ENCODE measurements at regions not wholly inside any gene's neighbourhood (a gene's known extent, or its start where the extent isn't known, plus 50 kb on each side); places are given as distances from the start of the nearest gene placed in this dataset.

- Histone ChIP-seq H3K36me3 (ENCODE audit: control insufficient read depth, insufficient read depth, low read length) (no peaks in the 10 kb centered on the region), H3K27me3 (ENCODE audit: control insufficient read depth, insufficient read depth, low read length) (no peaks in the 10 kb centered on the region), H2AFZ (no peak overlapping the region), H3K4me1 (no peaks in the 10 kb centered on the region), H3K4me2 (ENCODE audit: low read length) (no peak overlapping the region), H3K79me2 (no peaks in the 10 kb centered on the region), H3K4me3 (ENCODE audit: low read depth, low read length) (no peak overlapping the region), H3K9me3 (ENCODE audit: control insufficient read depth, low read length) (no peaks in the 10 kb centered on the region), H3K27ac (no peak overlapping the region), H3K9ac (no peak overlapping the region)
- TF ChIP-seq CTCF (IDR thresholded peaks at IDR 0.05): no peak
Observed at GRCh38 chr6:170019818-170020583, 268.6 kb downstream of the ERMARD start.

GRCh38 chr6:170018936-170019817 is 267.8 kb downstream of the ERMARD start:
- no peak overlapping the region for H3K4me2 ChIP-seq (ENCODE audit: low read length)
- no peaks in the 10 kb centered on the region for H3K9me3 ChIP-seq (ENCODE audit: control insufficient read depth, low read length)
- no peak overlapping the region for H3K9ac ChIP-seq
- H3K27me3 ChIP-seq (ENCODE audit: control insufficient read depth, insufficient read depth, low read length): no peaks in the 10 kb centered on the region
- no peaks in the 10 kb centered on the region for H3K36me3 ChIP-seq (ENCODE audit: control insufficient read depth, insufficient read depth, low read length)
- no peak overlapping the region for H3K27ac ChIP-seq
- no peak overlapping the region for H3K4me3 ChIP-seq (ENCODE audit: low read depth, low read length)
- H2AFZ ChIP-seq: no peak overlapping the region
- TF ChIP-seq CTCF (IDR thresholded peaks at IDR 0.05): no peak
- no peaks in the 10 kb centered on the region for H3K4me1 ChIP-seq
- H3K79me2 ChIP-seq: no peaks in the 10 kb centered on the region

- H3K9ac ChIP-seq: no peak overlapping the region
- no peak overlapping the region for H3K27ac ChIP-seq
- H3K36me3 ChIP-seq (ENCODE audit: control insufficient read depth, insufficient read depth, low read length): no peaks in the 10 kb centered on the region
- no peak overlapping the region for H3K4me3 ChIP-seq (ENCODE audit: low read depth, low read length)
- no peak overlapping the region for H2AFZ ChIP-seq
- H3K4me1 ChIP-seq: no peaks in the 10 kb centered on the region
- TF ChIP-seq CTCF (IDR thresholded peaks at IDR 0.05): no peak
- H3K79me2 ChIP-seq: no peaks in the 10 kb centered on the region
- H3K27me3 ChIP-seq (ENCODE audit: control insufficient read depth, insufficient read depth, low read length): no peaks in the 10 kb centered on the region
- no peak overlapping the region for H3K4me2 ChIP-seq (ENCODE audit: low read length)
- no peaks in the 10 kb centered on the region for H3K9me3 ChIP-seq (ENCODE audit: control insufficient read depth, low read length)
Observed at GRCh38 chr6:170018422-170018935, 267.1 kb downstream of the ERMARD start.

GRCh38 chr6:170017603-170018320 is 266.3 kb downstream of the ERMARD start:
- Histone ChIP-seq H3K79me2 (no peaks in the 10 kb centered on the region), H2AFZ (no peak overlapping the region), H3K9ac (no peak overlapping the region), H3K27ac (no peak overlapping the region), H3K4me3 (ENCODE audit: low read depth, low read length) (no peak overlapping the region), H3K36me3 (ENCODE audit: control insufficient read depth, insufficient read depth, low read length) (no peaks in the 10 kb centered on the region), H3K4me1 (no peaks in the 10 kb centered on the region), H3K27me3 (ENCODE audit: control insufficient read depth, insufficient read depth, low read length) (no peaks in the 10 kb centered on the region), H3K9me3 (ENCODE audit: control insufficient read depth, low read length) (no peaks in the 10 kb centered on the region), H3K4me2 (ENCODE audit: low read length) (no peak overlapping the region)
- no peak for TF ChIP-seq CTCF (IDR thresholded peaks at IDR 0.05)
